EL (cell line): ENCODE measurements at regions not wholly inside any gene's neighbourhood (a gene's known extent, or its start where the extent isn't known, plus 50 kb on each side); places are given as distances from the start of the nearest gene placed in this dataset.

ENCODE experiments used
- DNase-seq: peaks from one replicate; pipeline ENCODE4 v3.0.0-alpha.2; 2016

DNA sequence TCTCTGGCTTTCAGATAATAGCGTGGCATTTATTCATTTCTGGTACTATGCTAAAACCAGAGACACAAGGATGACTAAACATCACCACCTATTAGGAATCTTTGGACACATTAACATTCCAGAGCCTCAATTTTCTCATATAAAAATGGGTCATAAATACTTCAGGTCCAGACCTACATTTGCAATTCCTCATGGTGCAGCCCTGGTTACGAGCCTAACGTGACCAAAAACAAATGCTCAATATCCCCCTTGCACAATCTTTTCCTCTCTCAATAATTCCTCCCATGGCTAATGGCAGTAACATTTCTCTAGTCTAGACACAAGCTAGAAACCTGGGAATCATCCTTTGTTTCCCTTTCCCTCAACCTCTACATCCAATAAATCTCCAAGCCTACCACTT lies 112.8 kb upstream of the NABP1 start:
- no peak for DNase-seq

DNA sequence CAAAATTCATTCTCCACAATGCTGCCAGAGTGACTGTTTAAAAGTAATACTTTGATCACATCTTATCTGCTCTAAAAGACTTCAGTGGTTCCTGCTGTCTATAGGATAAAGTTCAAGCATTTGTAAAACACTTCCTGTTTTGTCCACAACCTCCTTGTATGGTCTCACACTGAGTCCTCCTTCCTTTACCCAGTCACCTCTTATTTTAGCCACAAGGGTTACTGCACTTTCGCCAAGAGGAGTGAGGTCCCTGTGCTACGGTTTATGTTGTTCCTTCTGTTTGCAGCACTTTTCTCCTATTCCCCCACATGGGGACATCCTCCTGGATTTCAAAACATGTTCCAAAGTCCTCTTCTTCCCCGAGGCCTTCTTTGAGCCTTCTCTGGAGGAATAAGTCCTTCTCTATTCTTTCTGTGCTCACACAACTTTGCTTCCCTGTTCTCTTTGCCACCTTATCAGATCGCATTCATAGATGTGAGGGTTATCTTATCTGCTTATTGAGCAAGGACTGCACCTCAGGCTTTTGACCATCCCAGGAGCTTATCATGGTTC lies 112.2 kb upstream of the NABP1 start:
- no peak for DNase-seq

DNA sequence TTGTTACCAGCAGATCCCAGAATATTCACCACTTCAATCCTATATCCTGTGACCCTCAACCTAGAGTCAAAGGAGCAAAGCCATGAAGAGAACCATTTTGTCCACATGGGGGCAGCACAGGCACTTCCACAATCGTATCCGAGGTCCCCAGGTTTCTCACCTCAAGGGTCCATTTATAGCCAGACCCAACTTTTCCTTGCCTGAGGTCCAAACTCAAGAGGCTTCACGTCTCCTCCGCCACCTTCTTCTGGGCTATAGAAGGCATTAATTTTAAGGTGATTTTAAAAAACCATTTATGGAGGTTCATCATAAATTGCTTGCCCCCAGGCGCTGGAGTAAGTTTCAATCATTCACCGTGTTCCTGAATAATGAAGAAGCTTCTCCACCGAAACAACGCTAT lies 111.6 kb upstream of the NABP1 start:
- DNase-seq, result peak; percentile 73

DNA sequence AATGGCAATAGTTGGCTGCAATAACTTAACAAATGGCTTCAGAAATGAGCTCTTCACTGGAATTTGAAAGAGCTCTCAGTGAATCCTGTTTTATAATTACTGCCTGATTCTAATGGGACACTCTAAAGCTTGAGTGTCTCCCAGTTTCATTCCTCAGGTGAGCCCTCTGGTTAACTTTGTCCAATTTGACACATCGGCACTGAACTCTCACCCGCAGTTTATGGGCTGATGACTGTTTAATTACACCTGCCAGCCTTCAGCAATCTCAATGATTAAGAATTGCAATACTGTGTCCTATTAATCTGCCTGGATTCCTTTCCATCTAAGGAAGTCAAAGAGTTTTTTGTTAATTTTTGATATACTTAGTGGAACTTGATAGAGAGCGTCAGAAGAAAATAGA lies 110.7 kb upstream of the NABP1 start:
- no peak for DNase-seq

DNA sequence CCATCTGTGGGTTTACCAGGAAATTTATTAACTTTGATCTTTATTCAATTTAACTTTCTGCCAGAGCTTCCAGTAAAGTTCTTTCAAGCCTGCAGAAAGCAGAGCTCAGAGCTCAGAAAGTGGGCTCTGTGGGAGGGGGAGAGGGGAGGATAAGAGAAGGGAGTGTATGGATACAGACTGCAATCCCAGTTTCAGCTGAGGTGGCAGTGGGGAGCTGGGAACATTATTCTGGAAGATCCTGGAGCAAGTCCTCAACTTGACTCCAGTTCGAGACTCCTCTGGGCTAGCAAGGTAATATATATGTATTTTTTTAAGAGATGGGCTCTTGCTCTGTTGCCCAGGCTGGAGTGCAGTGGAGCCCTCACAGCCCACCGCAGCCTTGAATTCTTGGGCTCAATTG lies 108.9 kb upstream of the NABP1 start:
- DNase-seq, result no peak

DNA sequence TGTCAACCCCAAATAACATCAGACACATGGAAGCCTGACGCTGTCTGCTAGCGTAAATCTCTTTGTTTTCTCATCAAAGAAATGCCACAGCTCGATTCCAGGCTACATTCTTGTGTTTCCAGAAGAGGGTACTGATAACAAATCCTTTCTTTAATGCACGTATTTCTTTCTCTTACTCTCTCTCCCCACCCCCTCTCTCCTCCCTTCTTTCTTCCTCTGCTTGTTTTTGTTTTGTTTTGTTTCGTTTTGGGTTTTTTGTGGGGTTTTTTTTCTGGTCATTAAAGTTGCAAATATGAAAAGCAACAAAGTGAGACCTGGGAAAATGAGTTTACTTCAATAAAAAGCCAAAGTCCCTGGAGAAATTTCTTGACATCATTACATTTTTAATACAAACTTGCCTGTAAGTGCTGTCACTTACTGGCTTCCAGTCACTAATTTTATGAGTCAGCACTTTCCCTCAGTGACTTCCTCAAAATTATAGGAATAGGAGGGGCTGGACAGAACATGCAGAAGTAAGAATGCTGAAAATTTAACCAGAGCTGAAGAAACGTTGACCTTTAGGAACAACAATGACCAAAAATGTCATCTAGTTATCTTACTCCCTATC lies 106.7 kb upstream of the NABP1 start:
- DNase-seq, result peak; percentile 48

DNA sequence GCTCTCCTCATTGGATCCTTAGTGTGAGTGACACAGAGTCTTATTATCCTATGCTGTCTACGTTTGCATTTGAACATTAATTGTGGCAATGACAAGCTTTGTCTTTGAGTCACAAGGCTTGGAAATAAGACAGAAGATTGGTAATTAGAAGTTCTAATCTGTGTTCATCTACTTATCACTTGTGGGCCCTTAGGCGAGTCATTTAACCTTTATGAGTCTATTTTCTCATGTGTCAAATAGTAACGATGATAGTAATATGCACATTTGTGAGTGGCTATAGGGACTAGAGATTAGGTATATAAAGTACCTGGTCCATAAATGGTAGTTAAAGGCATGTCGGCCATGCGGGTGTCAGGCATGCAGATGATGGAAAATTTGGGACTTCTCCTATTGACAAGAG lies 105.6 kb upstream of the NABP1 start:
- DNase-seq, result no peak

DNA sequence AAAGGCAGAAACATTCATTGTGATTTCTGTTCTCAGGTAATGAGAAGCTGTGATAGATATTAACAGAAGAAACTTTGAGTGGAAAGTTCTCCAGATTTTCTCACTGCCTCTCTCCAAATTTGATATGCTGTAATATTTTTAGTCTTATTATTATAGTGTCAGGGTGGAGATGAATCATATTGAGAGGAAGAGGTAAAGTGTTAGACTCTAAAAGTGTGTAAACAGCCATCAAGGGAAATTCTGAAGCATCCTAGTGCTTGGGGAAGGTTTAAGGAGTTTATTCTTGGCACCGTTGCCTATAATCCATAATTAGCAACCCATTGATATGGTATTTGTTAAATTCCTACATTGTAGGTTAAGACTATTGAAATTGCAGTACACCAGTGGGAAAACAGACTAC lies 104.7 kb upstream of the NABP1 start:
- DNase-seq, result no peak

DNA sequence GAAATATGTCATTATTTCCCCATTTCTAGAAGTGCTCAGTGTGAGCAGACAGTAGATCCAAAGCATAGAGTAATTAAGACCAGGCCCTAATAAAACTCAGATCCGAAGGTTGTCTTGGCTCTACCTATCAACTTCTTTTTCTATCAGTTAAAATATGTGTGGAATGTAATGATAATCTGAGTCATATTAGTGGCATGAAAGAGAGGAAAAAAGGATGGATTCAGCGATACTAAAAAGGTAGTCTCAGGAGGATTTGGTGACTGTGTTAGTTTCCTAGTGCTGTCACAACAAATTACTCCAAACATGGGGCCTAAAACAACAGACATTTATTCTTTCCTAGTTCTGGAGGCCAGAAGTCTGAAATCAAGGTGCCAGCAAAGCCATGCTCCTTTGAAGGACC lies 103.7 kb upstream of the NABP1 start:
- peak; percentile 57 for DNase-seq

DNA sequence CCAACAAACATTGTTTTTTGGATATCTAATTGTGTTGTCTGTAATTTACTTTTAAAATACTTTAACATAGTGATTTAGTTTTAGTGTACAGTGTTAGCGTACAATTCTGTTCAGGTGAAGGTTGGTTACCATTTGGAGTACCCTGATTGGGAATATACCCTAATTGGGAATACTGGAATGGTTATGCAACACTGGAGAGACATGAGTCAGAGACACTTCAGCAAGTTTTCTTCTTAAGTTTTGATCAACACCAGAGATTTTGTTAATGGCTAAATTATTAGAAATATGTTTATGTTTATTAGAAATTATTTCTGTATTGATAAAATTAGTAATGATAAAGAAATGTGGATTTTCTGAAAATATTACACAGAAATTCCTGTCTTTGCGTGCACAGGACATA lies 100.3 kb upstream of the NABP1 start:
- DNase-seq, result no peak

DNA sequence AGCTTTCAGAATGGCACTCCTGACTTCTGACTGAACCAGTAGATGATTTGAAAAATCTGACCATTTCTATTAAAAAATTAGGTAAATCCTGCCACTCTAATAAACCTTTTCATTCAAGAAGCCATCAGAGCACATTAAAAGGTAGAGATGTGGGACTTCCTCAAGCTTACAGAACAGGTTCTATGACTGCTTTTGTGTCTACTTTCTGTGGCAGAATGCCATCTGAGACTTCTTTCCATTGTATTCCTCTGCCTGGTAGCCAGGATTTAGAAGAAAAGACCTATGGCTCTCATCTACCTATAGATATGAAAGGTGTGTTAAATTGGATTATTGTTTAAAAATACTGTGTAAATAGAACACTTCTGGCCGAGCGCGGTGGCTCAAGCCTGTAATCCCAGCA lies 99.9 kb upstream of the NABP1 start:
- DNase-seq, result no peak

DNA sequence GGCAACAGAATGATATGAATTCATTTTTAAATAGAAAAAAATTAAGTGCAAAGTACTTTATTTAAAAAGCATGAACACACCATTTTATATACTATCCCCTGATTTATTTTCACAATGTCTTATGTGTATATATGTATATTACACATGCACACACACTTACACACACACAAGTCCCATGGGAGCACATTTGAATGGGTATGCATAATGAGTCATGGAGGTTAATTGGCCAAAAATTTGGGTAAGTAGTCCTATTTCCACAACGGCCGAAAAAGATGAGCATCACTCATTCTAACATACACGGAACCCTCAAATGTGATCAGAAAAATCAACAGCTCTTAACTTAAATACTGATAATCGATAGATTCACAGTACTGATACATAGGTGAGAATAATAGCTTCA lies 97.4 kb upstream of the NABP1 start:
- no peak for DNase-seq

DNA sequence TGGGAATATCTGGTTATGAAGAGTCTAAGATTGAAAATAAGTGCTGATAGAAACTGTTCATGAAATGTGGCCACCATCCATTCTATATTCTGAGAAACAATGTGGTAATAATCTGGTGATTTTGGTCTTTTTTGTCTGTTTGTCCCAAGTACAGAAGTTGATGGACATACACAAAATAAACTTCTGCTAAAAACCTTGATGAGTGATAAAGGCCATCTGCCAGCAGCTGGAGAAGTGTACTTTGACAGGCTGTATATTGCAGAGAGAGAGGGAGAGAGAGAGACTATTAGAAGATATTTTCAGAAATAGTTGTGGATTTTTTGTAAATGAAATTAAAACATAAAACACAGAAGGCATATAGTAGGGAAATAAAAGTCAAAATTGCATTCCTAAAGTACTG lies 96.9 kb upstream of the NABP1 start:
- DNase-seq, result no peak

DNA sequence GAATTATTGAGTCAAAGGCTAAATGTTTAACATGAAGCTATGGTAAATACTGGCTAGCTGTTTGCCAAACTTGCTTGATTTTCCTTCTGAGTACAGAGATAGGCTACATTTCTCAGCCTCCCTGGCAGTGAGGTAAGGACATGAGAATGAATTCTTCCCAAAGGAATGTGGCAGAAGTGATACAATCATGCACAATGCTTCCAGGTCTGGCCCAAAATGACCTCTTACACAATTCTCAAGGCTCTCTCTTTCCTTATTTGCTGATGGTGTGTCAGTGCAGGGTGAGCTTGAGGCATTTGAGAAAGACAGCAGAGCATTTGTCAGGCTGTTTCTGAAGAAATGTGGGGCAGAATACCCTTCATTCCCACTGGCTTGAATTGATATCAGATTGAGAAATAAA lies 95.6 kb upstream of the NABP1 start:
- peak; percentile 96 for DNase-seq

DNA sequence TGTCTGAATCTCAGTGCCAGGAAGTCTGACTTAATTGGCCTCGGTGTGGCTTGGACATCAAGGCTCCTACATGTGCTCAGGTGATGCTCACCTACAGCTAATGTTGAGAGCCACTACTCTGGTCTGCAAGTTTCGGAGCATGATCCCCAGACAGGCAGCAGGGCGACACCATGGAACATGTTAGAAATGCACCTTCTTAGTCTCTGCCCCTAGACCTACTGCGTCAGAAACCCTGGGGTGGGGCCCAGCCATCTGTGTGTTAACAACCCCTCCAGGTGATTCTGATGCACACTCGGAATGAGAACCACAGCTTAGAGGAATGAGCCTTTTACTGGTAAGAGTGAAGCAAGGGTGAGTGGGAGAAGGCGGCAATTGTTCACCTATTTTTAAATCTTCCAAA lies 86.9 kb upstream of the NABP1 start:
- no peak for DNase-seq

DNA sequence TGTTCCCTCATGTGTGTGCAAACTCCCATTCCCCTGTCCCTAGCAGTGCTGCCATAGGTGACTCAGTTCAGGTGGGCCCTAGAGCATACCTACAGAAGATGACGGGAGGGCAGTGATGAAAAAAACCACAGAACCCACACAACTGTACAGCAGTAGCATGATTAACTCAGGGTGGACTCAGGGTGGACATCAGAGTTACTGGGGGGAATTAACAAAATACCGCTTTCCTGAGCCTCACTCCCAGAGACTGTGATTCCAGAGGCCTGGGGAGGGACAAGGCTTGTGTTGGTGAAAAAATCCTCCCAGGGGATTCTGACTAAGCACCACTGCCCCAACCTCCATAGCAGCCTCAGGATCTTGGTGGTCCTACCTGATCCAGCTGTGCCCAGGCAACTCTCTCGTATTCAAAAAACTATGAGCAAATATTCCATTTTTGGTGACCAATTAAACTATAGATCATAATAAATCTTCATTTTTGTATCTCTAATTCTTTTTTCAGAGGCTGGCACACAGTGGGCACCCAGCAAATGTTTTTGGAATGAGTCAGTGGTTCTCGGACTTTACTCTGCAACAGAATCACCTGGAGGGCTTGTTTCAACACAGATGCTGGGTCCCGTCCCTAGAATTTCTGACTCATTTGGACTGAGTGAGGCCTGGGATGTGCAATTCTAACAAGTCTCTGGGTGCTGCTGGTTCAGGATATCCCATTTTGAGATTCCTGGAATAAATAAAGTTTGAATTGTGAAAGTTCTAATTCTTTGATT lies 84.1 kb upstream of the NABP1 start:
- DNase-seq, result peak; percentile 83

DNA sequence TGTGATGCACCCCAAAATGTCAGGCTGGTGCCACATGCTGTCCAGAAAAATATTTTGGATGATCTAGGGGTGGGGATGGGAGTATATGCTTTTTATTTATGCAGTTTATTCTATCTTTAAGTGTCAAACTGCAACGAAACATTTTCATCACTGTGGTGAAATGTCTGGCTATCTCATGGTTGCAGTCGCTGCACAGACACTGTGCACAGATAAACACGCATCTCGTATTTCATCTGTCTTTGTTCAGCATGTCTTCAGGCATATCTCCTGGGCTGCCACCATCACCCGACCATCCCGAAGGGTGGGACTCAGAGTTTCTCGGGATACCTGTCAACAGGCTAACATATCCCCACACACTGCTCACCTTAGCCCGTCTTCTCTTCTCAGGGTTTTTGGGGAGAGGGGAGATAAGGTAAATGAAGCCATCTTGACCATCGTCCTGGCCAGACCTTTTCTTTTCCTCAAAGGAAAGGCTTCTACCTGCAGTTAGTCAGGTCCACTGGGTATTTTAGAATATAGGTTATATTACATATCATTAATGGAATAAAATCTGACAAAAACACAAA lies 80.7 kb upstream of the NABP1 start:
- no peak for DNase-seq

DNA sequence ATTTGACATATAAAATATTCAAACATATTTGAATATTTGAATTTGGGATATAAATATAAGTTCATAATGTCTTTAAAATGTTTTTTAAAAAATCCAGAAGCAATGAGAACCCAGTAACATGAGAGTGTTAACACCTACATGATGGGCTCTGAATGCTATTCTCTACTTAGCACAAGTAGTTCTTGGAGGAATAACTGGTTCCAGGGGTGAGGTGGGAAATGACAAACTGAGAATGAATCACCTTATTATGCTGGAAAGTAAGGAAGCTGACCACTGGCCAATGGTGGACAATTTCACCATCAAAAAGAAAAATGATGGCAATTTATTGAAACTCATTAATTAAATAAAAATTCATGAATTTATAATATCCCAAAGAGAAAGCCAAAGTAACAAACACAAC lies 79.6 kb upstream of the NABP1 start:
- no peak for DNase-seq

DNA sequence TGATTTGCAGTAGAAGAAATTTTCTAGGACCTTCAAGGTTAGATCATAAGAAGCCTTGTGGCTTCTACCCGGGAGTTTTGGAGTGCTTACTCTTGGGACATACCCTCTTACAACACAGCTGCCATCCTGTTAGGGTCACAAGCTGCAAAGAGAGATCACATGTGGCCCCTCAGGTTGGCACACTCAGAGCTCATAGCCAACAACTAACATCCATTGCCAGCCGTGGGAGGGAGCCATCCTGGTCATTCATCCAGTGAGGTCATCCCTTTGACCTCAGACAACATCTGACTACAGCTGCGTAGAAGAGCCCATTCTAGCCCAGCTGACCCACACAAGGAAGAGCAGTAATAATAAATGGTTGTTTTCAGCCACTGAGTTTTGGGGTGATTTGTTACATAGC lies 76.9 kb upstream of the NABP1 start:
- DNase-seq, result no peak

DNA sequence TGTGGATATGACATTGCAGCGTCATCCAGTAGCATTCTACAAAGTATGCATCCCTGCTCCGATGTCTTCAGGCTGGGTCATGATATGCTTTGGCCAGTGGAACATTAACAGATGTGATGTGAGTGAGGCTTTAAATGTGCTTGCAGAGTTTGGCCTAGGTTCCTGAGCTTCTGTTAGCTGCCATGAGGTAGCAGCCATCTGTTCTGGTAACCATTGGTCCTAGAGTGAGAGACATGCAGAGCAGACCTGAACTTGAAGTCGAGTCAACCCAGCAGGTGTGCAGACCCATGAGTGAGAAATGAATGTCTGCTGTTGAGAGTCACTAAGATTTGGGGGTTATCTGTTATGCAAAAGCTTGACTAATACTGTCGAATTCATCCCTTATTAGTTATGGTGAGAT lies 73.8 kb upstream of the NABP1 start:
- DNase-seq, result no peak

DNA sequence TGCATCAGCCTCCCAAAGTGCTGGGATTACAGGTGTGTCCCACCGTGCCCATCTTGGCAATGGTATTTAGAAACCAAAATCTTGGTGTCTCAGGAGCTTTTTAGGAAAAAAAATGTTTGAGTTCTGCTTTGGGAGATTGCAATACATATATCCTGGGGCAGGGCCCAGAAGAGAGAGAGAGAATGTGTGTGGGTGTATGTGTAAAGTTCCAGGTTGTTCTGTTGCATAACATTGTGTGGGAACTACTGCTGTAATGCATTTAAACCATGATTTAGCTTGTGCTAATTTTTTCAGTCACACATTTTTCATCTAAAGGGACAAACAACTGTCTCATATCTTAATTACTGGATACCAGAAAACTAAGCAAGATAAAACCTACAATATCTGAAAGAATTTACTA lies 70.8 kb upstream of the NABP1 start:
- peak; percentile 10 for DNase-seq

DNA sequence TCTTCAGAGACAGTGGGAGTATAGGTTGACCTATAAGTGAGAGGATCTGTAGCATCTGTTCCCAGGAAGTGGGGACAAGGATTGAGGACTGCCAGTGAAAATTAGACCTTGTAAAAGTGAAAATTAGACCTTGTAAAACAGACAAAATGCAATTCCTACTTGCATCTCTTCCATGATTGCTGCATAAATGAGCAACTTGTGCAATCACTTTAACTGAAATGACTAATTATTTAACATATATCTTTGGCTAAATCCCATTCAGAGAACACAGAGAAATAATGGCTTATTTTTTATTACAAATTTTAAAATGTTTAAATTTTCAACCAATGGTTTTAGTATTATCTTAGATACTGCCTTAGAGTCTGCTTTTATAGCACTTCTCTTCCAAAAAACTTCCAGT lies 67.2 kb upstream of the NABP1 start:
- DNase-seq, result no peak

DNA sequence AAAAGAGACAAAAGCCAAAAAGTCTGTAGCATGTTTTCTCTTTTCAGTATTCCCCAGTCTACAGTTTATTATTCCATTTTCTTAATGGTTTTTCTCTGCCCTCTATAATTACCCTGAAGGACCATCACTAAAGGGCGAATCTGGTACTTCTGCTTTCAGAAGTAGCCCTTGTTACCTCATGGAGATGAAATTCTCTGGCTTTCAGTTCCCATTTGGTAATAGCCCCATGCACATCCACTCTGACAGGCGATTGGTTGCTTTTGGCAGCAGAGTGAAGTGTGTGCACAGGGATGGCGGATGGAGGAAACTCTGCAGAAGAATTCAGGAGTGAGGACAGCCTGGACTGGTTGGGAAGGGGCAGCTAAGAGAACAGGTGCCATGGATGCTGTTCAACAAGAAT lies 66.3 kb upstream of the NABP1 start:
- DNase-seq, result no peak

DNA sequence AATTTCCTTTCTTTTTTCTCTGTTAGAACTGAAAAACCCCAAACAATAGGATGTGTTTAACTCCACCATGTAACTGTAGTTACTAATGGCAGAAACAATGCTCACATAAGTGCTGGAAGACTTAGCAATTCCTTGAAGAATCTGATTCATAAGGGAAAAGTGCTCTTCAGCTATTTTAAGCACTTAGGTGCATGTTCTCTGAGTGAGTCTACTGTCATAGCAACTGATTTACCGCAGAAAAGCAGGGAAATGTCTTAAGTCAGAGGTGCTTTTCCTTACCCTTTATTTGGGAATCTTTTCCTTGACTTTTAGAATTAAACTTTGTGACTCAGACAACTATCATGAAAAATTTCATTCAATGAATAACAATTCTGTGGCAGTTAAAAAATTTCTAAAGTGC lies 65.4 kb upstream of the NABP1 start:
- peak; percentile 86 for DNase-seq

DNA sequence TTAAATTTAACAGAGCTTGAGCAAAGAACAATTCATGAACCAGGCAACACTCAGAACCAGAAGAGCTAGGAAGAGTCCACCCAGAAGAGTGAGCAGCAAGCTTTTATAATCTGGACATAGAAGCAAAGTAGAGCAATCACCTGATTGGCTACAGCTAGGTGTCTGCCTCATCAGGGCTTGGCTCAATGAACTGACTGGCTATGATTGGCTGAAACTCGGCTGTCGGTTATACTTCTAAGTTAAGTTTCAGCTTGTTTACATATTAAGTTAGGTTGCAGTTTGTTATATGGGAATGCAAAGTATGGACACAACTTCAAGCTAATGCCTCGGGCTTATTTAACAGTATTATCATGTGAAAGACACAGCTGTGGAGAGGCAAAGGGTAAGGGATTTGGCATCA lies 63.2 kb upstream of the NABP1 start:
- DNase-seq, result no peak
